GM21786 (cell line): ENCODE measurements at regions not wholly inside any gene's neighbourhood (a gene's known extent, or its start where the extent isn't known, plus 50 kb on each side); places are given as distances from the start of the nearest gene placed in this dataset.
A peak's percentile ranks its signal among the peaks of the same experiment; 100 is the strongest.

Source experiments
- ATAC-seq: cut with Tn5 transposase; IDR thresholded peaks from one replicate; pipeline ENCODE4 v1.9.1; 2021; ENCODE audit not compliant: unreplicated experiment

DNA sequence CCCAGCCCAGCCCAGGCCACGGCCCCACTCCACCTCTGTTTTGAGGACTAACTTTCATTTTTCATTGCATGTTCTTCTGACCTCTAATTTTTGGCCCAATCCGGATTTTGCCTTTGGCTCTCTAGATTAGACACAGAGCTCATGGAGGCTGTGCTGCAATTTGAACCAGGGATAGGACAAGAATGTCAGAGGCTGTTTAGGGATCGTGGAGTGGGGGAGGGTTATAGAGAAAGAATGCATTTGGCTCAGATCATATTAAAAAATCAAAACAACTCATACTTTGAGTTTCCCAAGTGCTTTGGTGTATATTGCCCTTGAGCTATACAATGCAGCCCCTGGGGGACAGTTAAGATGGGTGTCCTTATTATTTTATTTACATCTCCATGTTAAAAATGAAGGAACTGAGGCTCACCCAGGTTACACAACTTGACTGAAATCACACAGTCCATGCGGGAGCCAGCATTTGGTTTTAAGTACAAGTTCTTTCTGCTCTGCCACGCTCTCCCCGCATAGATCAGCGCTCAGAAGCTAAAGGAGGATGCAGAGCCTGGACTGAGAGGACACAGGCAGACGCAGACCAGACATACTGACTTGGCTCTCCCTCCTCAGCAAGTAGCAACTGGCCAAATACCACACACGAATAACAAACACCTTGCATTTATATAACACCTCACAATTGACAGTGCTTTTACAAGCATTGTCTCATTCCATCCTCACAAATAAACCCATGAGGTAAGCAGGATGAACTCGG lies 126.4 kb upstream of the RAI14 start:
- ATAC-seq = no peak

- no peak for ATAC-seq
Observed at GRCh38 chr5:34530637-34531036, 125.5 kb upstream of the RAI14 start.

- ATAC-seq = no peak
Observed at GRCh38 chr5:34531751-34532360, 124.3 kb upstream of the RAI14 start.

DNA sequence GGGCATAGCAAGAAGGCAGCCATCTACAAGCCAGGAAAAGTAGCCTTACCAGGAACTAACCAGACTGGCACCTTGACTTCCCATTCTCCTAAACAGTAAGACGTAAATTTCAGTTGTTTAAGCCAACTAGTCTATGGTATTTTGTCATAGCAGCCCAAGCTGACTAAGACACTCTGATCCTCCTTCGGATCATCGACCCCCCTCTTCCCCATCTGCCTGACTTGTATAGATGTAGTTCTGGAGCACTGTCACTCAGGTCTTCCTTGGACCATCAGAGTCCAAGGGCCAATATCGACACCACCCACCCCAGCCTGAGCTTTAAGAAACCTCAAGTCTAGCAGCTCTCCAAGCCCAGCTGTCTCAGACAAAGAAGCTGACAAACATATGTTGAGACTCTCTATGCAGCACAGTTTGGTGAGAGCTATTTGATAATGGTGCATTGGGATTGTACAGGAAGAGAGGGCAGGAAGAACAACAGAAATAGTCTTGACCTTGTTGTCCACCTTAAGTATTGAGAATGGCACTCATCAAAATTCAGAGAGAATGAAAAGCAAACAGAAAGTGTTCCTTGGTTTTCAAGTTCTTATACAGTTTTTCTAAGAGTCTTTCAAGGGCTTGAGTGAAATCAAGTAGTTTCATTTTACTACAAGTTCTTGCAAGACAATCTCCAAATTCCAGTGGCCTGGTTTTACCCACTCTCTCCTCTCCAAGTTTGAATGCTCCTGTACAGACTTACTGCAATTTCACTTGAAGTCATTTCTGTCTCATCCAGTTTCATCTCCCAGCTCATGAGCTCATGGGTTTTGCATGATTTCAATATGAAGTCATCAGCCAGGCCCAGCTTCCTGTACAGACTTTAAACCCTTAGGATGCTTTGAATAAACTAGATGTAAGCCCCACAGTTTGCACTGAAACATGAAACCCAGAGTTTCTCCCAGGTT lies 122.3 kb upstream of the RAI14 start:
- peak; percentile 65 for ATAC-seq

DNA sequence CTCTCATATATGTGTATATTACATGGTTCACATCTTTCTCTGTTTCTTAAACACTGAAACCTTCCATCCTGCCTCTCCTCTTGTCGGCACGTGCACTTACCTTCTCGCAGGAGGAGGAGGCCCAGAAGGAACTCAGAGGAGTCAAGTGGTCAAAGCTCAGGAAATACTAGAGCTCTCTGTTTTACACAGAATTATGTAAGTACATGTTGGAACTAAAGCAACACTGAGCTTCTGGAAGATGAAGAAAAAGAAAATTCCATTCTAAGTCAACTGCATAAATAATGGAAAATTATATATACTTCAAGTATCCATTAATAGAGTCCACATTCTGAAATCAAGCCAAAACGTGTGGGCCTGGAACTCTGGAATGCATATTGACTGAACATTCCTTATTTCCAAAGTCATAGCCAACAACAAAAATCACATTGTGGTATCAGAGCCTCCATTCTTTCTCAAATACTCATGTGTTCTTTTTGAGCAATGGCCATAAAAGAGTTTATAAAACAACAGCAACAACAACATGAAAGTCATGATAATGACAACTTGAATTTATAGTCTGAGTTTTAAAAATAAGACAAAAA lies 121.5 kb upstream of the RAI14 start:
- no peak for ATAC-seq

DNA sequence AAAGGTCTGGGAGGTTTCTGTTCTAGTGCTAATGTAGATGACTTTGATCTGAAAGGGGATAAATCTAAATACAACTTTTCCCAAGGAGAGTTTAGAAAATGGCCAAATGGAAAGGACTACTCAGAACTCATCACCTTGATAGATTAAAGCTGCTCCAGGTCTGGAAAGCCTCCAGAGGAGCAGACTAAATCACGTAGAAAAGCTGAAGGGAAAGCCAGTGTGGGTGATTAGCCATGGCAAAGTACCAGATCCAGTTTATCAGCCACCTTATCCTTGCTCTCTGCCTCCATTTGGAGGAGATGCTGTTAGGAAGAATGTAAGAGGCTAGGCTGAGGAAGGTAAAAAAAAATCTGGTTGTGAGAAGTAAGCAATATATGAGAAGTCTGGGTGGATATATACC lies 120.7 kb upstream of the RAI14 start:
- no peak for ATAC-seq

DNA sequence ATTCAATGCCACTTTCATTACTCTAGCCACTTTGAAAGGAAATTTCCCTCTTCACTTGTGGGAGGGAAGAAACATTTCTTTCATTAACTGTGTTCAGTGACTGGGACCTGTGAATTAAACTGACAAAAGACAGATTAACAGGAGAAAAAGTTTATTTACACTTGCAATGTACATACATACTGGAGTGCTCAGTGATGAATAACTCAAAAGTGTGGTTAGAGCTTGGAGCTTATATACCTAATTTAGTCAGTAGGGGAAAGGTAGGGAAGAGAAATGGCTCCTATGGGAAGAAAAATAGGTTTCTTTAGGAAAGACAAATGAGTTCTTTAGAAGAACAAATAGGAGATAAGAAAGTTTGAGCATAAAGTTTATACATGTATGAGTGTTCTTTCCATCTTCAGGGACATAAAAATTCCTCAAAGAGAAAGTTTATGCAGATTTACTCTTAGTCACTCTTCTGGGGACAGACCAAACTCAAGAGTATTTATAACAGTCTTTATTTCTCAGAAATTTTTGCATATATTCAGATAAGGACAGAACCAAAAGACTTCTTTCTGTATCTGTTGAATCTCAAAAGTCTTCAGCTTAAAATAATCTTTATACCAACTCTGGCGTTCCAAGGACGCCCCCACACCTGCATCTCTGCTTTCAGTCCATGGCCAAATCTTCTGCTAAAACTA lies 120.0 kb upstream of the RAI14 start:
- ATAC-seq = no peak

GRCh38 chr5:34536699-34537098 lies 119.4 kb upstream of the RAI14 start:
- no peak for ATAC-seq

DNA sequence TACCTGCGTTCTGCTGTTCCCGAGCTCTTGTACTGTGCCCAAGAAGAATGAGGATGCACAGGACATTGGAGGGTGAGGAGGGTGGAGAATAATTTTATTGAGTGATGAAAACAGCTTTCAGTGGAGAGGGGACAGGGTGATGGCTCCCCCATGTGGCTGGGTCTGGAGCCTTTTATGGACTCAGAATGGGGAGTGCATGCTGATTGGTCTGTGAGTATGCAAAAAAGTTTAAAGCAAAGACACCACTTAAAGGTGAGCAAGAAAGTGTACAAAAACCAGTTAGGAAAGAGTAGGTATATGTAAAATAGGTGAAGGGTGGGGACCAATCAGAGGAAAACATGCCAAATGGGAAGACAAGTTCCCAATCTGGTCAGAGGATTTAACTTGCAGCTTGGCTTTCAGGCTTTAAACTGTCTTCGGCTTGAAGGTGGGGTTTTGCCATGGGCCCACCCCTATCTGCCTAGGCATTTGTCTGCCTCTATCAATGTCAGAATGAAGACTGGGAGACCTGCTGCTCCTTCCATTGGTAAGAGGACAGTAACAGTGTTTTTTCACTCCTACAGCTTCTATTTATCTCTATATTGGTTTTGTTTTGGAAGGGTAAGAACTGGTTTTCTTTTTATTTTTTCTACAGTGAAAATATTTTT lies 118.0 kb upstream of the RAI14 start:
- no peak for ATAC-seq

GRCh38 chr5:34539183-34539582 lies 116.9 kb upstream of the RAI14 start:
- ATAC-seq = no peak

DNA sequence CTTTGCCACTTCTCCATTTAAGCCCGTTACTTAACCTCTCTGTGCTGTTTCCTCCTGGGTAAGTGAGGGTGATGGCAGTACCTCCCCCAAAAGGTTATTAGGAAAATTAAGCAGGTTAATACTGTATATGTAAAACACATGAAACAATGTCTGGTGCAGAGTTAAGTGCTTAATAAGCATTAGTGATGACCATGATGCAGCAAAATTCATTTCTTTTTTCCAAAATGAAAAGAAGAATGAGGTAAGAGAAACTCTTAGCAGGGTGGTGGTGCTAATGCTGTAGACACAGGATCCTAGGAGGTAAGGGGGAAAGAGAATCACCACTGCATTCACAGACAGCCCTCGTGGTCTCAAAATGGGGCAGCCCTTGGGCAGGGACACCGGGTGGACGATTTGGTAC lies 115.1 kb upstream of the RAI14 start:
- ATAC-seq = no peak

GRCh38 chr5:34542818-34543217 lies 113.3 kb upstream of the RAI14 start:
- ATAC-seq = no peak

DNA sequence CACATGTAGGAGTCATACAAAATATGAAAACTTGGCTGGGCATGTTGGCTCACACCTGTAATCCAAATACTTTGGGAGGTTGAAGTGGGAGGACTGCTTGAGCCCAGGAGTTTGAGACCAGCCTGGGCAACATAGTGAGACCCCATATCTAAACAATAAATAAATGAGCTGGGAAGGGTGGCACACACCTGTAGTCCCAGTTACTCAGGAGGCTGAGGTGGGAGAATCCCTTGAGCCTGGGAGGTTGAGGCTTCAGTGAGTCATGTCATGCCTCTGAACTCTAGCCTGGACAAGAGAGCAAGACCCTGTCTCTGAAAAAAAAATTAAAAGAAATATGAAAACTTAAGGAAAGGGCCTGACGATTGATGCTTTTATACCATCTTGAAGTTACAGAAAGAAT lies 112.4 kb upstream of the RAI14 start:
- ATAC-seq = no peak

DNA sequence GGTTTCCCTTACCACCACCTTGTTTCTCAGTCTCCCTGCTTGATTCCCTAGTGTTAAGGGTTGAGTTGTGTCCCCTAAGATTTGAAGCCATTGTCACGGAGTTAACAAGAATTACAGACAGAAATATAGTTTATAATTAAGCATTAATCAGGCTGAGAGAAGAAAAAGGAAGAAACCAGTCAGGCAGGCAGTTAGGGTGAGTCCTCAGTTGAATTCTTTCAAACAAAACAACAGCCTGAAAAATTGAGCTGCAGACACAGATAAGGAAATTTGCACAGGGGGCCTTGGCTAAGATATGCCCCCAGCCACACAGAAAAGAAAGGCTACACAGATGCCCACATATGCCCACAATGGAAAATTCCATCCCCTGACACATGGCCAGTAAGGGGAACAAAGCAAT lies 111.7 kb upstream of the RAI14 start:
- no peak for ATAC-seq

- ATAC-seq = no peak
Observed at GRCh38 chr5:34545164-34545563, 111.0 kb upstream of the RAI14 start.

DNA sequence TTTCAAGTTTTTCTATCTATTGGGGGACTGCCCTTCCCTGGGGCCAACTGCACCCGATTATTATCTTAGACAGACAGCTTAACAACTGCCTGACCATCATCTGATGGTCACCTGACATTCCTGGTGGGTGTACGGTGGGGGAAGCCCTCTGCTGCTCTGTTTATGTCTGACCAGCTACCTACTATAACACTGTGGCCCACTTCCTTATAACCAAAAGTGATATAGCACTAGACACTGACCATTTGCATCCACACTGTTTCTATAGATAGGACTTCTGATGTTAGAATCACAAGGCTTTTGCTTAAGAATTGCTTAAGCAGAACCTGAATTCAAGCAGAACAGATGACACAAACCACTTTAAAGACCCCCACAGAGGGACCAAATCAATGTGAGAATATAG lies 110.5 kb upstream of the RAI14 start:
- no peak for ATAC-seq

DNA sequence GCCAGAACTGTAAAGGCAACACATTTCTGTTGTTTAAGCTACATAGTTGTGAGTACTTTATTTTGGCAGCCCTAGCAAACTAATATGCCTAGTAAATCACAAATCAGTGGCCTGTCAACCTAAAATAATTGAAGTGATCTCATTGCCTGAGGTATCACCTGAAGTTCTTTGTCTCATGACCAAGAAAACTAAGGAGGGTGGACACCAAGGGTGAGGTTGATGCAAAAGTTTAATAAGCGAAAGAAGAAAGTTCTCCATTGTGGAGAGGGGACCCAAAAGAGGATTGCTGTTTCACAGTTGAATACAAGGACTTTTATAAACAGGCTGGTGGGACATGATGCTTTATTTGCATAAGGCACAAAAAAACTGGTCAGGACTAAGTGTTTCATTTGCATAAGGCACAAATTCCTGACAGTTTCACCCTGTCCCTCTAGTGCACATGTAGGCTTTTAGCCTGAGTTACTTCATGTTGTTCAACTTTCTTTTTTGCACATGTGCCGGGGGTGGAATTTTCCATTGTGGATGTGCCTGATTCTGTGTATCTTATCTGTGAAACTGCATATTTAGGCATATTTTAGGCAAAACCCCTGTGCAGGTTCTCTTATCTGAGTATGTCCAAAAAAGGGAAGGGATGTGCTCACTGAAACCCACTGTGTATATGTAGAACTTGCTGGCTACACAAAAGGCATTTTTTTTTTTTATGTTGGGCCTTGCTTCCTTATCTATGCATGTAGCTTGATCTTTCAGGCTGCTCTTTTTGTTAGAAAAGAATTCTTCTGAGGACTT lies 108.6 kb upstream of the RAI14 start:
- no peak for ATAC-seq

DNA sequence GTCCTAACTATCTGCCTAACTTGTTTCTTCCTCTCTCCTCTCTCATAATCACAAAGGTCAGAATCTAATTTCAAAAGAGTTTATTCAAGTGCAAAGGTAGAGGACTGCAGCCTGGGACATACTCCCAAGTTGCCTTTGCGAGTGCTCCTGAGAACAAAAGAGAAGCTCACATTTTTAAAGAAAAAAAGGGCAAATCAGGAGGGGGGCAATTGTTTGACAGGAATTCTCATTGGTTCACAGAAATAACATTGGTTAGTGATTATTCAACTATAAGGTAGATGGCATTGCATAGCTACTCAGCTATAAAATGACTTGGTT lies 108.1 kb upstream of the RAI14 start:
- ATAC-seq = no peak

GRCh38 chr5:34550247-34550646 lies 105.9 kb upstream of the RAI14 start:
- ATAC-seq = no peak

DNA sequence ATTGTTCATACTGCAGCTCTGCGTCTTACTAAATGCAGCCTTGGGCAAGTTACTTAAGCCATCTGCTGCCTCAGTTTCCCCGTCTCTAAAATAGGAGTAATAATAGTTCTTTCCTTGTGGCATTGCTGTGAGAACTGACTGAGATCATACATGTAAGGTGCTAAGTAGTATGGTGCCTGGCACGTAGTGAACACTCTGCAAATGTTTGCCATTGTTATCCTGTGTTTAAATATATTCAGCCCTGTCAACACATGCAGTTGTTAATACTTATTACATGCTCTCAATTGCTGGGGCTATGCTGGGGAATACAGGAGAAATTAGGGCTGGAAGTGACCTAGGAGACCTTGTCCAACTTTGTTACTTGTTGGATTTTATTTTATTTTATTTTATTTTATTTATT lies 105.2 kb upstream of the RAI14 start:
- ATAC-seq = no peak
